Chondrocyte (in vitro differentiated cells): ENCODE measurements at regions not wholly inside any gene's neighbourhood (a gene's known extent, or its start where the extent isn't known, plus 50 kb on each side); places are given as distances from the start of the nearest gene placed in this dataset.
A peak's percentile ranks its signal among the peaks of the same experiment; 100 is the strongest.

Source experiments
- DNase-seq: peaks from one replicate; pipeline ENCODE4 v3.0.0; 2021; ENCODE audit warnings: mixed read lengths, low spot score
- H3K27ac Mint-ChIP-seq: one replicate; pipeline ENCODE4 v1.8.0; 2021; ENCODE audit warnings: mild to moderate bottlenecking, moderate library complexity, mixed read lengths; ENCODE audit not compliant: unreplicated experiment
- H3K27me3 Mint-ChIP-seq: 2 replicates; pipeline ENCODE4 v1.8.0; 2021; ENCODE audit warnings: low read depth, mixed read lengths
- H3K36me3 Mint-ChIP-seq: 2 replicates; pipeline ENCODE4 v1.8.0; 2021; ENCODE audit warnings: low read depth, mixed read lengths
- H3K4me1 Mint-ChIP-seq: 2 replicates; pipeline ENCODE4 v1.8.0; 2021; ENCODE audit warnings: low read depth, mild to moderate bottlenecking, mixed read lengths
- H3K4me3 Mint-ChIP-seq: one replicate; pipeline ENCODE4 v1.8.0; 2021; ENCODE audit warnings: mild to moderate bottlenecking, moderate library complexity, mixed read lengths; ENCODE audit not compliant: unreplicated experiment
- H3K9me3 Mint-ChIP-seq: 2 replicates; pipeline ENCODE4 v1.8.0; 2021; ENCODE audit warnings: low read depth, mixed read lengths
- TF ChIP-seq, protein P1 (sequence below): fragments of 200-600 bp; sonication (generic); IDR thresholded peaks from 2 replicates; pipeline ENCODE4 v1.5.0; 2021; ENCODE audit warnings: antibody characterized with exemption, mild to moderate bottlenecking, moderate library complexity

DNA sequence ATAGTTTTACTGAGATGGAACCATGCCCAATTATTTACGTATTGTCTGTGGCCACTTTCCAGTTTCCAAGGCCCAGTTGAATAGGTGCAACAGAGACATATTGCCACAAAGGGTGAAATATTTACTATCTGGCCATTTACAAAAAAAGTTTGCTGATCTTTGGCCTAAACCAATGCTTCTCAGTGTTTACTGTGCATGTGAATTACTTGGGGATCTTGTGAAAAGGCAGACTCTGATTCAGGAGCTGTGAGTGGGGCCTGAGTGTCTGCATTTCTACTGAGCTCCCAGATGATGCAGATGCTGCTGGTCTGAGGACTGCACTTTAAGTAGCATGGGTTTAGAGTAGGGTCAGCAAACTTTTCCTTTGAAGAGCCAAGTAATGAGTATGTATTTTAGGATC lies 94.1 kb upstream of the PDE5A start:
- no peak overlapping the region for H3K4me3 Mint-ChIP-seq
- peaks cover 8% of the 10 kb centered on the region for H3K36me3 Mint-ChIP-seq
- H3K27me3 Mint-ChIP-seq, result no peaks in the 10 kb centered on the region
- peaks cover 35% of the 10 kb centered on the region for H3K9me3 Mint-ChIP-seq
- no peak overlapping the region for H3K27ac Mint-ChIP-seq
- no peak for DNase-seq
- TF ChIP-seq, protein P1, sequence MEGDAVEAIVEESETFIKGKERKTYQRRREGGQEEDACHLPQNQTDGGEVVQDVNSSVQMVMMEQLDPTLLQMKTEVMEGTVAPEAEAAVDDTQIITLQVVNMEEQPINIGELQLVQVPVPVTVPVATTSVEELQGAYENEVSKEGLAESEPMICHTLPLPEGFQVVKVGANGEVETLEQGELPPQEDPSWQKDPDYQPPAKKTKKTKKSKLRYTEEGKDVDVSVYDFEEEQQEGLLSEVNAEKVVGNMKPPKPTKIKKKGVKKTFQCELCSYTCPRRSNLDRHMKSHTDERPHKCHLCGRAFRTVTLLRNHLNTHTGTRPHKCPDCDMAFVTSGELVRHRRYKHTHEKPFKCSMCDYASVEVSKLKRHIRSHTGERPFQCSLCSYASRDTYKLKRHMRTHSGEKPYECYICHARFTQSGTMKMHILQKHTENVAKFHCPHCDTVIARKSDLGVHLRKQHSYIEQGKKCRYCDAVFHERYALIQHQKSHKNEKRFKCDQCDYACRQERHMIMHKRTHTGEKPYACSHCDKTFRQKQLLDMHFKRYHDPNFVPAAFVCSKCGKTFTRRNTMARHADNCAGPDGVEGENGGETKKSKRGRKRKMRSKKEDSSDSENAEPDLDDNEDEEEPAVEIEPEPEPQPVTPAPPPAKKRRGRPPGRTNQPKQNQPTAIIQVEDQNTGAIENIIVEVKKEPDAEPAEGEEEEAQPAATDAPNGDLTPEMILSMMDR, result no peak
- H3K4me1 Mint-ChIP-seq, result peaks cover 30% of the 10 kb centered on the region

DNA sequence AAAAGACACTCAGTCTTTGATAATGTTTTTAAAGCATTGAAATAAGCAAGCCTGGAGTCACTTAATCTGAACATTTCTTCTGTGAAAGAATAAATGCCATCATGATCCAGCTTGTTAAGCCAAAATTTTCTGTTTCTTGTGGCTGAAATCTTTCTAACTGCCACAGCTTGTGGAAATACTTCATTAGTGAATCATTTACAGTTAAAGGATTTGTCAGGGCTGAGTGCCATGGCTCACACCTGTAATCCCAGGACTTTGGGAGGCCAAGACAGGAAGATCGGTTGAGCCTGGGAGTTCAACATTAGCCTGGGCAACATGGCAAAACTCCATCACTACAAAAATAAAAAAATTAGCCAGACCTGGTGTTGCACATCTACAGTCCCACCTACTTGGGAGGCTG lies 93.3 kb upstream of the PDE5A start:
- no peak for DNase-seq
- peaks cover 22% of the 10 kb centered on the region for H3K4me1 Mint-ChIP-seq
- H3K27ac Mint-ChIP-seq, result no peak overlapping the region
- H3K4me3 Mint-ChIP-seq, result no peak overlapping the region
- TF ChIP-seq, protein P1, result no peak
- peaks cover 40% of the 10 kb centered on the region for H3K9me3 Mint-ChIP-seq
- no peaks in the 10 kb centered on the region for H3K27me3 Mint-ChIP-seq
- peaks cover 10% of the 10 kb centered on the region for H3K36me3 Mint-ChIP-seq

DNA sequence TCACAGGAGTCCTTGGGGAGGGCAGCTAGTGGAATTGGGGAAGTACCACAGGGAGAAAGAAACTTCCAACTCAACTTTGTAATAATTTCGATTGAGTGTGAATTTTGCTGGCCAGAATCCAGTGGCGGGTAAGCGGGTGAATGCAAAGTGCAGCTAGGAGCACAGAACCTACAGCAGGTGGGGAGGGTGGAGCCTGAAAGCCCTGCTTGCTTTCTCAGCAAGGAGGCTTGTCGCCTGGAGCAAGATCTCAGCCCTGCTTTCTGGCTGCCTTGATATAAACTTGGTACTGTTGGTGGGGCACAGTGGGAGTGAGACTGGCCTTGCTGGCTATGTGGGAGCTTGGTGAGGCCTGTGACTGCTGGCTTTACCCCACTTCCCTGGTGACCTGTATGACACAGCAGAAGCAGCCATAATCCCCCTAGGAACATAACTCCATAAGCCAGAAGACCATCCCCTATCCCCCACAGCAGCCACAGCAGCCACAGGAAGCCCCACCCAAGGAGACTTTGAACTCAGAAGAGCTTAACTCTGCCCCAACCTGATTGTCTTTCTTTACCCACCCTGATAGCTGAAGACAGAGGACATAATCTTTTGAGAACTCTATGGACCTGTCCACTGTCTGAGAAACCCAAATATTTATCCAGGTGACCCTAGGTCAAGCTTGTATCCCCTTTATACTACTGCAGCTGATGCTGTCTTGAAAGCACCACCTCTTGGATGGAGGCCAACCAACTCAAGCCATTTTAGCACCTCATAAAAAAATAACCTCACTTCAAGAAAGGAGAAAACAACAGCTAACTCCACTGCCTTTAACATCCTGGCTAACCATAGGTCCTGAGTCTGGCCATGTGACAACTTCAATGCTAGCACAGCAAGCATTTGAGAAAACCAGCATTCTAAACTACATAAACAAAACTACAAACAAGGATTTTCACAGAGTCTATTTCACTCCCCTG lies 87.2 kb upstream of the PDE5A start:
- no peak for DNase-seq
- Mint-ChIP-seq H3K4me3 (no peak overlapping the region), H3K4me1 (no peaks in the 10 kb centered on the region), H3K9me3 (peaks cover 48% of the 10 kb centered on the region), H3K27me3 (no peaks in the 10 kb centered on the region), H3K36me3 (peaks cover 15% of the 10 kb centered on the region), H3K27ac (no peak overlapping the region)
- TF ChIP-seq, protein P1, result no peak

DNA sequence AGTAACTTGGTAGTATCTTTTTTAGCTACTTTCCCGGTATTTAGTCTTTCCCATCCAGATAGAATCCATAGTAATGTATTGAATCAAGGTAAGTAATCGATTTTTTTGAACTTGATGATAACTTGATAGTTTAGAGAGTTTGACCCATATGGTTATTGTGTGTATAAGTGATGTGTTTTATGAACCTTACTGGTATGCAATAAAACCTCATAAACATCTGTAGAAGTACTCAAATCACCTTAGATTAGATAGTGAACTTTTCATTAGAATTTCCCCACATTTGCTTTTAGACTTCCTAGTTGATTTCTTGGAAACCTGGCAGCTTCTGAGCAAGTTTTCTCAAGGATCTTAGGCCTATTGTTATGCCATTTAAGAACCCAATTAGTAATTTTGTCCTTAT lies 80.8 kb upstream of the PDE5A start:
- TF ChIP-seq, protein P1, result no peak
- Mint-ChIP-seq H3K36me3 (peaks cover 2% of the 10 kb centered on the region), H3K9me3 (peaks cover 10% of the 10 kb centered on the region), H3K27ac (no peak overlapping the region), H3K27me3 (no peaks in the 10 kb centered on the region), H3K4me3 (no peak overlapping the region), H3K4me1 (peaks cover 5% of the 10 kb centered on the region)
- DNase-seq, result no peak

DNA sequence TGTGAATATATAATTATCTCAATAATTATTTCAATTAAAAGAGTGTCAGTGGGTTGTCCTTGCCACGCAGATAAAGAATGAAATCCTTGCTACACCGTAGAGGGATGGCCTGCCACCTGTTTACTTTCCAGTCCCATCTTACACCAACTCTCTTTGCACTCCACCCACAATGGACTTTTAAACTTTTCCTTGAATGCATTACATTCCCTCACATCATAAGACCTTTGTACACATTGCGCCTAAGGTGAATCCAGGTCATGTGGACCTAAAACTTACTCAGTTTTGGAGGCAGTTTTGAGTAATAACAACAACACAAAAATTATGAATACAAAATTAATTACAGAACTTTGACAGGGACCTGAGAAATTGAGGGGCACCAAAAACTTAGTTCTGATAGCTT lies 78.7 kb upstream of the PDE5A start:
- TF ChIP-seq, protein P1, result no peak
- Mint-ChIP-seq H3K27me3 (no peaks in the 10 kb centered on the region), H3K4me3 (no peak overlapping the region), H3K36me3 (peaks cover 2% of the 10 kb centered on the region), H3K4me1 (peaks cover 5% of the 10 kb centered on the region), H3K27ac (peak overlapping the region; percentile 49), H3K9me3 (peaks cover 10% of the 10 kb centered on the region)
- no peak for DNase-seq
